ENCODE measurements at regions not wholly inside any gene's neighbourhood (a gene's known extent, or its start where the extent isn't known, plus 50 kb on each side); places are given as distances from the start of the nearest gene placed in this dataset.

- no peak for DNase-seq
- H3K4me3 ChIP-seq, result no peak overlapping the region
- WGBS, 2 donors, result 30 to 44% methylated on average over 2 of the region's 2 CpGs
- H3K27me3 ChIP-seq (ENCODE audit: control insufficient read depth in 3 of 3, insufficient read depth in 3 of 3, low read length in 2 of 3), result no peaks in the 10 kb centered on the region
- TF ChIP-seq CTCF (IDR thresholded peaks at IDR 0.05; ENCODE audit: control extremely low read depth, extremely low read depth), result no peak
- H3K36me3 ChIP-seq (ENCODE audit: control insufficient read depth in 4 of 4, insufficient read depth in 4 of 4, low read length in 4 of 4), result no peaks in the 10 kb centered on the region
- no peaks in the 10 kb centered on the region for H3K4me1 ChIP-seq (ENCODE audit: control insufficient read depth in 5 of 5, insufficient read depth in 5 of 5, low read length in 5 of 5)
- H3K9ac ChIP-seq (ENCODE audit: insufficient read depth in 1 of 2, low read length in 2 of 2), result no peak overlapping the region
- no peak for ATAC-seq (ENCODE audit: insufficient read depth, low FRiP score)
- no peak overlapping the region for H3K27ac ChIP-seq (ENCODE audit: low read depth in 1 of 2, low read length in 1 of 2)
- peaks cover 0 to 2% (median 0%) of the 10 kb centered on the region in 4 donors for H3K9me3 ChIP-seq (ENCODE audit: control insufficient read depth in 4 of 4, insufficient read depth in 3 of 4, low read length in 3 of 4)
Observed at GRCh38 chr14:84777356-84777755, 752.6 kb upstream of the FLRT2 start.

GRCh38 chr14:84782902-84783301 is 747.0 kb upstream of the FLRT2 start:
- no peak for DNase-seq
- Histone ChIP-seq H3K9ac (ENCODE audit: insufficient read depth in 1 of 2, low read length in 2 of 2) (no peak overlapping the region), H3K4me1 (ENCODE audit: control insufficient read depth in 5 of 5, insufficient read depth in 5 of 5, low read length in 5 of 5) (no peaks in the 10 kb centered on the region), H3K9me3 (ENCODE audit: control insufficient read depth in 4 of 4, insufficient read depth in 3 of 4, low read length in 3 of 4) (no peaks in the 10 kb centered on the region), H3K36me3 (ENCODE audit: control insufficient read depth in 4 of 4, insufficient read depth in 4 of 4, low read length in 4 of 4) (no peaks in the 10 kb centered on the region), H3K27me3 (ENCODE audit: control insufficient read depth in 3 of 3, insufficient read depth in 3 of 3, low read length in 2 of 3) (no peaks in the 10 kb centered on the region), H3K4me3 (no peak overlapping the region), H3K27ac (ENCODE audit: low read depth in 1 of 2, low read length in 1 of 2) (no peak overlapping the region)
- 64 to 68% methylated on average over 1 of the region's 1 CpG for WGBS, 2 donors
- TF ChIP-seq CTCF (IDR thresholded peaks at IDR 0.05; ENCODE audit: control extremely low read depth, extremely low read depth), result no peak
- ATAC-seq (ENCODE audit: insufficient read depth, low FRiP score), result no peak

- Histone ChIP-seq H3K27ac (ENCODE audit: low read depth in 1 of 2, low read length in 1 of 2) (no peak overlapping the region), H3K36me3 (ENCODE audit: control insufficient read depth in 4 of 4, insufficient read depth in 4 of 4, low read length in 4 of 4) (no peaks in the 10 kb centered on the region), H3K4me3 (no peak overlapping the region), H3K4me1 (ENCODE audit: control insufficient read depth in 5 of 5, insufficient read depth in 5 of 5, low read length in 5 of 5) (no peaks in the 10 kb centered on the region), H3K9ac (ENCODE audit: insufficient read depth in 1 of 2, low read length in 2 of 2) (no peak overlapping the region), H3K27me3 (ENCODE audit: control insufficient read depth in 3 of 3, insufficient read depth in 3 of 3, low read length in 2 of 3) (no peaks in the 10 kb centered on the region), H3K9me3 (ENCODE audit: control insufficient read depth in 4 of 4, insufficient read depth in 3 of 4, low read length in 3 of 4) (no peaks in the 10 kb centered on the region)
- WGBS, 2 donors, result 68 to 77% methylated on average over 1 of the region's 1 CpG
- no peak for DNase-seq
- ATAC-seq (ENCODE audit: insufficient read depth, low FRiP score), result no peak
- no peak for TF ChIP-seq CTCF (IDR thresholded peaks at IDR 0.05; ENCODE audit: control extremely low read depth, extremely low read depth)
Observed at GRCh38 chr14:84783511-84783910, 746.4 kb upstream of the FLRT2 start.

GRCh38 chr14:84785996-84786395 is 743.9 kb upstream of the FLRT2 start:
- DNase-seq, result no peak

More at GRCh38 chr14:84785996-84786395, 743.9 kb upstream of the FLRT2 start:
- Histone ChIP-seq H3K4me3 (no peak overlapping the region), H3K27ac (ENCODE audit: low read depth in 1 of 2, low read length in 1 of 2) (no peak overlapping the region), H3K27me3 (ENCODE audit: control insufficient read depth in 3 of 3, insufficient read depth in 3 of 3, low read length in 2 of 3) (no peaks in the 10 kb centered on the region), H3K9me3 (ENCODE audit: control insufficient read depth in 4 of 4, insufficient read depth in 3 of 4, low read length in 3 of 4) (no peaks in the 10 kb centered on the region), H3K9ac (ENCODE audit: insufficient read depth in 1 of 2, low read length in 2 of 2) (no peak overlapping the region), H3K36me3 (ENCODE audit: control insufficient read depth in 4 of 4, insufficient read depth in 4 of 4, low read length in 4 of 4) (no peaks in the 10 kb centered on the region), H3K4me1 (ENCODE audit: control insufficient read depth in 5 of 5, insufficient read depth in 5 of 5, low read length in 5 of 5) (no peaks in the 10 kb centered on the region)
- ATAC-seq (ENCODE audit: insufficient read depth, low FRiP score), result no peak
- no peak for TF ChIP-seq CTCF (IDR thresholded peaks at IDR 0.05; ENCODE audit: control extremely low read depth, extremely low read depth)
